GM12878 (cell line): ENCODE measurements at regions not wholly inside any gene's neighbourhood (a gene's known extent, or its start where the extent isn't known, plus 50 kb on each side); places are given as distances from the start of the nearest gene placed in this dataset.

Source experiments
- ATAC-seq: fragments of 200-7000 bp; cut with Tn5 transposase; 3 replicates; pipeline ENCODE4 v1.9.1; 2020; ENCODE audit warnings: mild to moderate bottlenecking, moderate library complexity
- BruUV-seq: library from RNA; stranded (reverse); fragments of 400-500 nt; replicated peaks from 2 replicates; lab custom pipeline; 2021; lab: Mats Ljungman, UMichigan
- CTCF ChIA-PET: fragments of 300-600 bp; sonication (Branson Sonifier 250); formaldehyde crosslinking; extraction: SDS; loops from one replicate; lab custom pipeline; 2021; ENCODE audit warnings: inconsistent platforms; lab: Yijun Ruan, JAX
- POLR2A ChIA-PET: fragments of 350-600 bp; formaldehyde crosslinking; extraction: SDS; loops from one replicate; lab custom pipeline; 2021; ENCODE audit warnings: inconsistent platforms; lab: Charles Lee
- RAD21 ChIA-PET: fragments of 300-600 bp; sonication (Branson Sonifier 250); formaldehyde crosslinking; loops from one replicate; lab custom pipeline; 2023; ENCODE audit warnings: antibody characterized with exemption; ENCODE audit not compliant: unreplicated experiment; lab: Charles Lee
- SMC1A ChIA-PET: fragments of 300-600 bp; sonication (Branson Sonifier 250); formaldehyde crosslinking; loops from one replicate; lab custom pipeline; 2023; ENCODE audit not compliant: unreplicated experiment, uncharacterized antibody; lab: Charles Lee
- DNase-seq: peaks from one replicate; pipeline ENCODE4 v3.0.0-alpha.2; 2011; ENCODE audit warnings: low read depth, low spot score
- FAIRE-seq: peaks from 3 replicates; lab custom pipeline; 2011; peaks lifted over from hg19 to GRCh38; lab: Jason Lieb, UNC
- H2AFZ ChIP-seq: 2 replicates; pipeline ENCODE4 v1.6.0; 2011; ENCODE audit warnings: low read depth, low read length, control low read depth; ENCODE audit not compliant: control insufficient read depth
- H3K27ac ChIP-seq: 2 replicates; pipeline ENCODE4 v1.5.1; 2011; ENCODE audit warnings: control low read depth; ENCODE audit not compliant: control insufficient read depth, insufficient read depth
- H3K27me3 ChIP-seq, 2 experiments: replicated peaks in 1 of 2; 2 replicates each; pipeline versions ENCODE4 v1.6.0 to v1.6.1; 2011; ENCODE audit warnings: low read length in 1 of 2; ENCODE audit not compliant: control insufficient read depth in 2 of 2, insufficient read depth in 2 of 2
- H3K36me3 ChIP-seq, 2 experiments: 2 replicates each; pipeline ENCODE4 v1.5.1; 2011; ENCODE audit warnings: low read length in 1 of 2; ENCODE audit not compliant: control insufficient read depth in 2 of 2, insufficient read depth in 2 of 2
- H3K4me1 ChIP-seq: 2 replicates; pipeline ENCODE4 v1.6.1; 2011; ENCODE audit warnings: mild to moderate bottlenecking, low read length, moderate library complexity, mixed read lengths; ENCODE audit not compliant: control insufficient read depth, insufficient read depth
- H3K4me2 ChIP-seq: 2 replicates; pipeline ENCODE4 v1.6.0; 2011; ENCODE audit warnings: control low read depth; ENCODE audit not compliant: control insufficient read depth, insufficient read depth
- H3K4me3 ChIP-seq: fragments of 200-600 bp; sonication (generic); 2 replicates; pipeline ENCODE4 v1.5.1; 2016
- H3K79me2 ChIP-seq: 2 replicates; pipeline ENCODE4 v1.6.0; 2011; ENCODE audit warnings: low read length; ENCODE audit not compliant: control insufficient read depth, insufficient read depth
- H3K9ac ChIP-seq: 2 replicates; pipeline ENCODE4 v1.8.0; 2011; ENCODE audit warnings: low read length, control low read depth, mixed read lengths; ENCODE audit not compliant: control insufficient read depth, insufficient read depth
- H3K9me3 ChIP-seq: replicated peaks from 3 replicates; pipeline ENCODE4 v1.5.1; 2011; ENCODE audit warnings: mild to moderate bottlenecking, low read length; ENCODE audit not compliant: control insufficient read depth, insufficient read depth
- H4K20me1 ChIP-seq: 2 replicates; pipeline ENCODE4 v1.6.0; 2011; ENCODE audit not compliant: control insufficient read depth, insufficient read depth
- CEBPZ ChIP-seq: fragments of 150-350 bp; IDR thresholded peaks from 2 replicates; pipeline ENCODE4 v1.6.1; 2016; ENCODE audit warnings: low read depth, low read length
- CHD1 ChIP-seq: IDR thresholded peaks from 2 replicates; pipeline ENCODE4 v1.6.1; 2012; ENCODE audit warnings: low read depth, low read length, improper control_type of control experiment
- CHD2 ChIP-seq: IDR thresholded peaks from 2 replicates; pipeline ENCODE4 v1.6.1; 2011; ENCODE audit warnings: low read depth, low read length, improper control_type of control experiment, borderline replicate concordance
- DPF2 ChIP-seq: fragments of 450-650 bp; IDR thresholded peaks from 2 replicates; pipeline ENCODE4 v1.6.1; 2017; ENCODE audit warnings: mild to moderate bottlenecking
- HCFC1 ChIP-seq: fragments of 150-350 bp; IDR thresholded peaks from 2 replicates; pipeline ENCODE4 v1.6.1; 2014; ENCODE audit warnings: low read length
- JUNB ChIP-seq: IDR thresholded peaks from 2 replicates; pipeline ENCODE4 v1.6.1; 2016; ENCODE audit warnings: antibody characterized with exemption, mild to moderate bottlenecking
- MEF2A ChIP-seq: IDR thresholded peaks from 2 replicates; pipeline ENCODE4 v1.6.1; 2011; ENCODE audit warnings: low read depth, mild to moderate bottlenecking, low read length, moderate library complexity; ENCODE audit not compliant: insufficient read depth
- PBX3 ChIP-seq: IDR thresholded peaks from 2 replicates; pipeline ENCODE4 v1.6.1; 2011; ENCODE audit warnings: mild to moderate bottlenecking, low read depth, low read length, moderate library complexity; ENCODE audit not compliant: insufficient replicate concordance
- RAD51 ChIP-seq: fragments of 450-650 bp; IDR thresholded peaks from 2 replicates; pipeline ENCODE4 v1.6.1; 2016; ENCODE audit warnings: moderate library complexity, mild to moderate bottlenecking, inconsistent platforms
- SRF ChIP-seq, 2 experiments: IDR thresholded peaks; 2 replicates each; pipeline ENCODE4 v1.6.1; 2011; ENCODE audit warnings: low read depth in 2 of 2, low read length in 2 of 2, mild to moderate bottlenecking in 1 of 2, moderate library complexity in 1 of 2
- USF1 ChIP-seq: IDR thresholded peaks from 2 replicates; pipeline ENCODE4 v1.6.1; 2011; ENCODE audit warnings: borderline replicate concordance, low read depth, mild to moderate bottlenecking, moderate library complexity, mixed read lengths, low read length; ENCODE audit not compliant: insufficient read depth; ENCODE audit errors: extremely low read length
- ZNF274 ChIP-seq: IDR thresholded peaks from one replicate; pipeline ENCODE4 v1.8.0; 2011; ENCODE audit not compliant: insufficient read length, insufficient read depth
- WGBS: methylation state at CpG from one replicate; pipeline ENCODE4 v1.1.6; 2016; ENCODE audit warnings: low lambda C conversion rate; ENCODE audit not compliant: insufficient replicate concordance, insufficient coverage; ENCODE audit errors: missing lambda C conversion rate; 5-methylcytosine and 5-hydroxymethylcytosine counted together
- in situ Hi-C: fragments of 300-500 bp; cut with MboI; formaldehyde crosslinking; loops from 9 replicates; pipeline ENCODE4 v1.14.3; 2018; ENCODE audit warnings: mixed read lengths
- intact Hi-C: fragments of 100-400 bp; cut with micrococcal nuclease; formaldehyde crosslinking; loops from one replicate; pipeline ENCODE4 v1.14.2; 2022; ENCODE audit not compliant: unreplicated experiment

- ChIA-PET CTCF (no interaction called here), SMC1A (no interaction called here), POLR2A (no interaction called here), RAD21 (no interaction called here)
- WGBS: 57% methylated on average over 12 of the region's 12 CpGs
- H3K9ac ChIP-seq: no peak overlapping the region
- H3K9me3 ChIP-seq: no peaks in the 10 kb centered on the region
- BruUV-seq: no TSS peak
- DNase-seq (no peak), FAIRE-seq (no peak), ATAC-seq (no peak)
- TF ChIP-seq MEF2A: no peak
- no peak for TF ChIP-seq RAD51
- TF ChIP-seq JUNB: no peak
- TF ChIP-seq DPF2: no peak
- no peak for TF ChIP-seq SRF (IDR thresholded peaks at IDR 0.05; ENCODE audit: low read depth in 2 of 2, low read length in 2 of 2)
- H4K20me1 ChIP-seq: no peaks in the 10 kb centered on the region
- H2AFZ ChIP-seq: no peak overlapping the region
- in situ Hi-C loops (no loop called here), intact Hi-C loops (loop anchor here (2.0 kb wide), 1 partner anchor 62 kb away; no protein-coding TSS in a partner anchor)
- H3K27ac ChIP-seq: no peak overlapping the region
- no peaks in the 10 kb centered on the region for H3K36me3 ChIP-seq
- no peaks in the 10 kb centered on the region for H3K79me2 ChIP-seq
- H3K4me1 ChIP-seq: no peaks in the 10 kb centered on the region
- no peak overlapping the region for H3K4me2 ChIP-seq
- no peaks in the 10 kb centered on the region; a peak in 1 of 4 replicates for H3K27me3 ChIP-seq
- no peak overlapping the region for H3K4me3 ChIP-seq
Measured at GRCh38 chr7:155956977-155957376, 144.7 kb upstream of the SHH start.

GRCh38 chr7:155955367-155955635 is 143.0 kb upstream of the SHH start:
- 26% methylated on average over 9 of the region's 9 CpGs for WGBS
- no peaks in the 10 kb centered on the region for H4K20me1 ChIP-seq
- no peaks in the 10 kb centered on the region; a peak in 2 of 4 replicates for H3K27me3 ChIP-seq
- H3K27ac ChIP-seq: no peak overlapping the region
- ChIA-PET SMC1A (no interaction called here), RAD21 (no interaction called here), CTCF (no interaction called here), POLR2A (no interaction called here)
- no peaks in the 10 kb centered on the region for H3K9me3 ChIP-seq
- H2AFZ ChIP-seq: no peak overlapping the region
- intact Hi-C loops: no loop called here
- ATAC-seq (no peak), FAIRE-seq (no peak), DNase-seq (no peak)
- H3K4me2 ChIP-seq: no peak overlapping the region
- no TSS peak for BruUV-seq
- H3K79me2 ChIP-seq: no peaks in the 10 kb centered on the region
- H3K36me3 ChIP-seq: no peaks in the 10 kb centered on the region
- in situ Hi-C loops: no loop called here
- no peaks in the 10 kb centered on the region for H3K4me1 ChIP-seq
- no peak overlapping the region for H3K4me3 ChIP-seq
- no peak overlapping the region for H3K9ac ChIP-seq
- no peak for TF ChIP-seq CHD1
- no peak for TF ChIP-seq PBX3
- no peak for TF ChIP-seq CHD2
- no peak for TF ChIP-seq HCFC1
- TF ChIP-seq ZNF274: no peak
- no peak for TF ChIP-seq CEBPZ
- no peak for TF ChIP-seq USF1
